ENCODE measurements at regions not wholly inside any gene's neighbourhood (a gene's known extent, or its start where the extent isn't known, plus 50 kb on each side); places are given as distances from the start of the nearest gene placed in this dataset.

DNA sequence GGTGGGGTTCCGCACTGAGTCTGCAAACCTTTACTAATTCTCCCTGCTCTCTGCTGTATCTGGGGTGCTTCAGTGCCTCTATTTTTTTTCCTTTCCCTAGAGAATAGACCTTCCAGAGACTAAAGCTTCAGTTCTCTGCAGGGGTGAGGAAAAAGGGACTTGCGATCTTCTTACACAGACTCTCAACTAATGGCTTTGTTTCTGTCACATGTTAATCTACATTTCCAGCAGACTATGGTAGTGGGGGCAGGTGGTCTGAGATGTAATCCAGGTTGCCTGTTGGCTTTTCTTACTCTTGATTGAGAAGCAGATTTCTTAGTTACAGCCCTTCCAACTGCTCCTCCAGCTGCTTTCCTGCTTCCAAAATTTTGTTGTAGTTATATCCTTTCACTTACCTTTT is 229.0 kb upstream of the NLRP1 start:
- Histone ChIP-seq H3K9me3 (ENCODE audit: low read depth, low read length) (peaks cover 4% of the 10 kb centered on the region), H3K4me2 (ENCODE audit: insufficient read depth, low read length) (no peak overlapping the region), H4K20me1 (ENCODE audit: insufficient read depth, low read length) (no peaks in the 10 kb centered on the region), H3K36me3 (ENCODE audit: insufficient read depth, low read length) (no peaks in the 10 kb centered on the region), H3K79me2 (ENCODE audit: insufficient read depth, low read length) (no peaks in the 10 kb centered on the region), H3K4me3 (ENCODE audit: insufficient read depth, low read length) (no peak overlapping the region), H3K27me3 (ENCODE audit: insufficient read depth, low read length) (peaks cover 17% of the 10 kb centered on the region), H3K27ac (ENCODE audit: low read depth, low read length) (no peak overlapping the region), H2AFZ (ENCODE audit: low read length) (no peak overlapping the region), H3K4me1 (ENCODE audit: insufficient read depth, low read length) (no peaks in the 10 kb centered on the region)
- TF ChIP-seq, protein P1, sequence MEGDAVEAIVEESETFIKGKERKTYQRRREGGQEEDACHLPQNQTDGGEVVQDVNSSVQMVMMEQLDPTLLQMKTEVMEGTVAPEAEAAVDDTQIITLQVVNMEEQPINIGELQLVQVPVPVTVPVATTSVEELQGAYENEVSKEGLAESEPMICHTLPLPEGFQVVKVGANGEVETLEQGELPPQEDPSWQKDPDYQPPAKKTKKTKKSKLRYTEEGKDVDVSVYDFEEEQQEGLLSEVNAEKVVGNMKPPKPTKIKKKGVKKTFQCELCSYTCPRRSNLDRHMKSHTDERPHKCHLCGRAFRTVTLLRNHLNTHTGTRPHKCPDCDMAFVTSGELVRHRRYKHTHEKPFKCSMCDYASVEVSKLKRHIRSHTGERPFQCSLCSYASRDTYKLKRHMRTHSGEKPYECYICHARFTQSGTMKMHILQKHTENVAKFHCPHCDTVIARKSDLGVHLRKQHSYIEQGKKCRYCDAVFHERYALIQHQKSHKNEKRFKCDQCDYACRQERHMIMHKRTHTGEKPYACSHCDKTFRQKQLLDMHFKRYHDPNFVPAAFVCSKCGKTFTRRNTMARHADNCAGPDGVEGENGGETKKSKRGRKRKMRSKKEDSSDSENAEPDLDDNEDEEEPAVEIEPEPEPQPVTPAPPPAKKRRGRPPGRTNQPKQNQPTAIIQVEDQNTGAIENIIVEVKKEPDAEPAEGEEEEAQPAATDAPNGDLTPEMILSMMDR (IDR thresholded peaks at IDR 0.05; ENCODE audit: extremely low read depth, low read depth, low read length), result no peak
- DNase-seq (ENCODE audit: insufficient read length, low spot score, missing footprints), result no peak

- no peaks in the 10 kb centered on the region for H3K79me2 ChIP-seq (ENCODE audit: insufficient read depth, low read length)
- no peaks in the 10 kb centered on the region for H4K20me1 ChIP-seq (ENCODE audit: insufficient read depth, low read length)
- TF ChIP-seq, protein P1 (IDR thresholded peaks at IDR 0.05; ENCODE audit: extremely low read depth, low read depth, low read length), result no peak
- no peak overlapping the region for H2AFZ ChIP-seq (ENCODE audit: low read length)
- no peak overlapping the region for H3K4me3 ChIP-seq (ENCODE audit: insufficient read depth, low read length)
- no peaks in the 10 kb centered on the region for H3K9me3 ChIP-seq (ENCODE audit: low read depth, low read length)
- DNase-seq (ENCODE audit: insufficient read length, low spot score, missing footprints), result no peak
- H3K27me3 ChIP-seq (ENCODE audit: insufficient read depth, low read length), result peaks cover 17% of the 10 kb centered on the region
- no peak overlapping the region for H3K27ac ChIP-seq (ENCODE audit: low read depth, low read length)
- no peak overlapping the region for H3K4me2 ChIP-seq (ENCODE audit: insufficient read depth, low read length)
- no peaks in the 10 kb centered on the region for H3K4me1 ChIP-seq (ENCODE audit: insufficient read depth, low read length)
- no peaks in the 10 kb centered on the region for H3K36me3 ChIP-seq (ENCODE audit: insufficient read depth, low read length)
Observed at GRCh38 chr17:5815396-5815795, 231.1 kb upstream of the NLRP1 start.

- TF ChIP-seq, protein P1 (IDR thresholded peaks at IDR 0.05; ENCODE audit: extremely low read depth, low read depth, low read length), result no peak
- Histone ChIP-seq H4K20me1 (ENCODE audit: insufficient read depth, low read length) (no peaks in the 10 kb centered on the region), H3K4me3 (ENCODE audit: insufficient read depth, low read length) (no peak overlapping the region), H3K27ac (ENCODE audit: low read depth, low read length) (no peak overlapping the region), H3K36me3 (ENCODE audit: insufficient read depth, low read length) (no peaks in the 10 kb centered on the region), H3K79me2 (ENCODE audit: insufficient read depth, low read length) (no peaks in the 10 kb centered on the region), H3K4me1 (ENCODE audit: insufficient read depth, low read length) (no peaks in the 10 kb centered on the region), H3K9me3 (ENCODE audit: low read depth, low read length) (no peaks in the 10 kb centered on the region), H3K4me2 (ENCODE audit: insufficient read depth, low read length) (no peak overlapping the region), H2AFZ (ENCODE audit: low read length) (no peak overlapping the region), H3K27me3 (ENCODE audit: insufficient read depth, low read length) (peaks cover 17% of the 10 kb centered on the region)
- no peak for DNase-seq (ENCODE audit: insufficient read length, low spot score, missing footprints)
Observed at GRCh38 chr17:5816491-5817070, 232.3 kb upstream of the NLRP1 start.

GRCh38 chr17:5817475-5818395 is 233.4 kb upstream of the NLRP1 start:
- no peak overlapping the region for H2AFZ ChIP-seq (ENCODE audit: low read length)

More at GRCh38 chr17:5817475-5818395, 233.4 kb upstream of the NLRP1 start:
- no peak for DNase-seq (ENCODE audit: insufficient read length, low spot score, missing footprints)
- Histone ChIP-seq H3K4me2 (ENCODE audit: insufficient read depth, low read length) (no peak overlapping the region), H3K27me3 (ENCODE audit: insufficient read depth, low read length) (peaks cover 17% of the 10 kb centered on the region), H3K9me3 (ENCODE audit: low read depth, low read length) (no peaks in the 10 kb centered on the region), H4K20me1 (ENCODE audit: insufficient read depth, low read length) (no peaks in the 10 kb centered on the region), H3K36me3 (ENCODE audit: insufficient read depth, low read length) (no peaks in the 10 kb centered on the region), H3K4me3 (ENCODE audit: insufficient read depth, low read length) (no peak overlapping the region), H3K4me1 (ENCODE audit: insufficient read depth, low read length) (no peaks in the 10 kb centered on the region), H3K79me2 (ENCODE audit: insufficient read depth, low read length) (no peaks in the 10 kb centered on the region), H3K27ac (ENCODE audit: low read depth, low read length) (no peak overlapping the region)
- TF ChIP-seq, protein P1 (IDR thresholded peaks at IDR 0.05; ENCODE audit: extremely low read depth, low read depth, low read length), result no peak

Data from osteoblast (primary cell).